GM18951 (cell line): ENCODE measurements at regions not wholly inside any gene's neighbourhood (a gene's known extent, or its start where the extent isn't known, plus 50 kb on each side); places are given as distances from the start of the nearest gene placed in this dataset.

Experiments used
- POLR2A ChIP-seq: IDR thresholded peaks from 4 replicates; pipeline ENCODE4 v1.6.1; 2011; ENCODE audit warnings: mild to moderate bottlenecking; ENCODE audit not compliant: insufficient read length, insufficient read depth; ENCODE audit errors: extremely low read depth
- in situ Hi-C: fragments of 300-500 bp; cut with MboI; formaldehyde crosslinking; loops from one replicate; pipeline ENCODE4 v1.12.0; 2022; ENCODE audit warnings: low sequenced_read_pairs, mixed read lengths, inconsistent platforms; ENCODE audit not compliant: unreplicated experiment

DNA sequence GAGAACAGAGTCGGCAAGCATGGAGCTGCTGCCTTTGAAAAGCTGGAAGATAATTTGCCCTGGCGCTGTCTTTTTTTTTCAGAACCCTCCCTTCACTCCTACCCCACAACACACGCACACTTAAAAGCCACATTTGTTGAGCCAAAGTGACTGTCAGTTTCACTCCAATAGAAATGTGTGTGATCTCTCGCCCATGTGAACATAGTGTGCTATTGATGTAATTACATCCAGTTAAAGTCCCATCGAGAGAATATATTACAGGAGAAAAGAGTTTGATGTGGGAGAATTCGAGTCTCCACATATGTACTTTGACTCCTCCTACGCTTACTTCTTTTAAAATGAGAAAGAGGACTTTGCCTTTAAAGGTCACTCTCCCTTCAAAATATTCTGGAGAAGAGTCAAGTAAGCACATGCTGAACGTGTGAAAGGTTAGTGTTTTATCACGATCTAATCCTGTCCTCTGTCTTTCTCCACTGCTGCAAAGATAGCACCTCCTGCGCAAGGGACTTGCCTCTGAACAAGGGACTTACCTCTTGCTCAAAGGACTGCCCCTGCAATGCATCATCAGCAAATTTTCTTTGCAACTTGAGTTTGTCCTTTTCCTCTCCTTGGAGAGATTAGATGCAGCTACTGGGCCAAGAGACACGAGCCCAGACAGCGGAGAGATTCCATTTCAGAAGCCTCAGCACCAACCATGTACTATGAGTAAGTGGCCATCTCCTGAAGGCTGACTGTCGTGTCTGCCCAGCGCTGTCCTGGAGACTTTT is 613.9 kb downstream of the PTPRU start:
- TF ChIP-seq POLR2A = no peak
- in situ Hi-C loops = no loop called here

DNA sequence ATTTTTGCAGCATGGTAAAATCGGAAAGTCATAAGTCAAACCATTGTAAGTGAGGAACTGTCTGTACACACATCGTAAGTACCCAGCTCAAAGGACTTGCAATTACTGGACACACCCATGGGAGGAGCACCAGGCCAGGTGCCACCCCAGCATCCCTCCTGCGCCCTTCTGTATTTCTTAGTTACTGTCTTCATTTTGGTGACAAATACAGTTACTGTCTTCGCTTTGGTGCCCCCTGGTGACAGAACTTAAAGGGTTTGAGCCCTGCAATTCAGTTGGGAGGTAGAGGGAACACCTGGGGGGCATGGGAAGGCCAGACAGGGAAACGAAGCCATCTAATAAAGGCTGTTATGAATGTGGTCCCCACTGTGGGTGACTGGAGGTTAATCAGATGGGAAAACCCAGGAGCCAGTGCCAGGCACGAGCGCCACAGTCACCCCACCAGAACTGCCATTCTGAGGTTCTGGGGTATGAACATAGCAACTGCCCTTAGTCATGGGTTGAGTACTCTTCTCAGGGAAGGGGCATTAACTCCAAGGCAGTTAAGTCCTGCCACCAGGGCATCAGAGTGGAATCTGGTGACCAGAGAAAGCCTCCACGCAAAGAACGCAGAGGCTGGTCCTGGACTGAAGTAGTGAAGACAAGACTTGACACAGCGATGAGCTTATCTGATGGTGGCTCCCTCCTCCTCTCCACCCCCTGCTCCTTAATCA is 612.9 kb downstream of the PTPRU start:
- TF ChIP-seq POLR2A = no peak
- in situ Hi-C loops = no loop called here

DNA sequence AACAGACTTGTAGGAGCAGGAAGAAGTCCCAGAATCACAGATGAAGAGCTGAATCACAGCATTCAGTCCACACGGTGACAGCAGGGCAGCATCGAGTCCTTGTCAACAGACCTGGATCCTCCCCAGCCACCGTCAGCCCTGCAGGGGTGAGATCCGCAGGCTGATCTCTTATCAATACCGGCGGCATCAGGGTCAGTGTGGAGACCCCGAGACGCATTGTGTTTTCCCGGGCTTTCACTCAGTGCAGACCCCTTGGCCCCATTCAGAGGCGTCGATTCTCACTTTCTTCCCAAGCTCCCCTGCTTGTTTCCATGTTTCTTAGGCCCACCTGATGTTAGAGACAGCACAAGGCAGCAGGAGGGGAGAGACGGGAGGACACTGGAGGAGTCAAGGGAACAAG is 609.6 kb downstream of the PTPRU start:
- no peak for TF ChIP-seq POLR2A
- in situ Hi-C loops = no loop called here

DNA sequence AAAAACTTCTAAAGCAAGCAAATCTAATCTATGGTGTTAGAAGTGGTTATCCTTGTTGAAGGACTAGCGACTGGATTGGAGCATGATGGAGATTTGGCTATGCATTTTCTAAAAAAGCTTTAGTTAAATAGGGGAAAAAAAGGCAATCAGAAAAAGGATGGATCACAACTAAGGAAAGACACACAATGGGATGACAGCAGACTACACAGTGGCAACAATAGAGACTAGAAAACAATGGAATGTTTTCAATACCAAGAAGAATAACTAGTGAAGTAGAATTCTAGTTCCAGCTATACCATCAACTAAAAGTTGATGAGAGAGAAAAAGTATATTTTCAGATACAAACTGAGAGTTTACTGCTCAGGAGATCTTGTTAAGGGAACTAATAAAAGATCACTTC is 605.8 kb downstream of the PTPRU start:
- TF ChIP-seq POLR2A = no peak
- in situ Hi-C loops = no loop called here

DNA sequence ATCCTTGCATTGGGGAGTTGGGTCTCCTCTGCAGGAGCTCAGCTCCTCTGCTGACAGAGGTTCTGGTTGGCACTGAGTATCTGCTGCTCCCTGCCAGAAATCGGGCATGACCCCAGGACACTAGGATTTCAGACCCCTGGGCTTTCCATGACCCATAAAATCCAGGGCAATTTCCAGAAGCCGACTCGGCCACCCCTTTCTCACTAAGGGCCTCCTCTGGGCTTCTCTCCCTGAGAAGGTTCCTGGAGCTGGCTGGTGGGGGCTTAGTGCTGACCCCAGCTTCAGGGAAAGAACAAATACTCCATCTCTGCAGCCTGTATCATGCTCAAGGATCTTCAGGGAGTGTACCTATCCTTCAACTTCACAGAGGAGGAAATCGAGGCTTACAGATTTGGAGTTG is 603.4 kb downstream of the PTPRU start:
- no peak for TF ChIP-seq POLR2A
- in situ Hi-C loops = no loop called here

DNA sequence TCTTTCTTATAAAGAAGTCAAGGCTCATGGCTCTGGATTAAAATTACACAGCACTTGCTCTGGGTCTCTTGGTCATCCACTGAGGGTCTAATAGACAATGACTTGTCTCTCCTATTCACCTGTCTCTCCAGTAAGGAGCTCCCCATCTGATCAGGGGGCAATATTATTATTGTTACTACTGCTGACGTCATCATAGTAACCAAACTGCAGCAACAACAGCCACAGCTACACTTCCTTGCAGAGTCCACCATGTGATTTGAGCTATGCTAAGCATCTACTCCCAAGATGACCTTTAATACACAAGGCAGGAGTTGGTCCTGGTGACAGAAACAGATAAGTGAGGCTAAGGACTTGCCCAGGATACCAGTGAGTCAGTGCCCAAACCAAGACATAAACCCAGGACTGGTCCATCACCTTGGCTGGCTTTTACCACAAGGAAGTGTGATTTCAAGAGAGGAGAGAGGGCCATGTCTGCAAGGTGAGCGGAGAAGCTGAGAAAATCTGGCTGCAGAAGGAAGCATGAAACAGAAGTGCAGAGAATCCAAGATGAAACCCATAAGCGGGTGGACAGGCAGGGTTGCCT is 602.5 kb downstream of the PTPRU start:
- in situ Hi-C loops = no loop called here
- TF ChIP-seq POLR2A = no peak

DNA sequence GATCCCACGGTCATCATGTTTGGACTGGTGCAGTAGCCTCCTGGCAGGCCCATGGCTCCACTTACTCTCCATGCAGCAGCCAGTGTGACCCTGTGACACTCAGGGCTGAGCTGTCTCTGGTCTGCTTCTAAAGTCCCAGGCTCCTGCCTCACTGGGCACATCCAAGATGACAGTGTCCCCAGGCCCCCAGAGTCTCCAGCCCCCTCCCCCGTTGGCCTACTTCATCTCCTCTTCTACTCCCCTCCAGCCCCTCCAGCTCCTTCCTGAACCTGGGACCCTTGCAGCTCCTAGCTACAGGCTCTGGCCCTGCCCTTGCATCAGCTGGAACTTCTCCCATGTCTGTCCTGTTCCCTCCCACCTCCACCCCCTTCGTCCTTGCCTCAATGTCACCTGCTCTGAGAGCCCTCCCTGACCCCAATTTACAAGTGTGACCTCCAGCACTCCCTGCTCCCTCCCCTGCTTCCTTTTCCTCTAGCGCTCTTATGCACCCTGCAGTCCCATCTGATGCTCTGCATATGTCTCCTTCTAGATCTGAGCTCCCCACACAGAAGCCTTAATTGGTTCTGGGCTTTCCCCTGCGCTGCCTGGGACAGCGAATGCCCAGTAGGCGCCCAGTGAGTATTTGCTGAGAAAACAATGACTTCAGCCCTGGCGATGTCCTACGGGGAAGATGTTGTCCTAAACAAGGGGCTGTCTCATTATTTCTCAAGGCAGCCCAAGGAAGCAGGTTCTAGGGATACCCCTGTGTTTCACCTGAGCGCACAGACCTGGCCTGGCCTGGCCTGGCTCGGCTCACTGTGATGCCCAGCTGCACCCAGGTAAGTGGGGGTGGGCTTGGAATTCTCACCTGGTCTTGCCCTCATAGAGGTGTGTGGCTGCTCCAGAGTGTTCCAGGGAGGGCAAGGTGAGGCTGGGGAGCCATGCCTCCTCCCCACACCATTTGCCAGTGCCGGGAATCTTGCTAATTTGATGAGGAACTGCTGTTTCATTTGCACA is 600.6 kb downstream of the PTPRU start:
- in situ Hi-C loops = no loop called here

DNA sequence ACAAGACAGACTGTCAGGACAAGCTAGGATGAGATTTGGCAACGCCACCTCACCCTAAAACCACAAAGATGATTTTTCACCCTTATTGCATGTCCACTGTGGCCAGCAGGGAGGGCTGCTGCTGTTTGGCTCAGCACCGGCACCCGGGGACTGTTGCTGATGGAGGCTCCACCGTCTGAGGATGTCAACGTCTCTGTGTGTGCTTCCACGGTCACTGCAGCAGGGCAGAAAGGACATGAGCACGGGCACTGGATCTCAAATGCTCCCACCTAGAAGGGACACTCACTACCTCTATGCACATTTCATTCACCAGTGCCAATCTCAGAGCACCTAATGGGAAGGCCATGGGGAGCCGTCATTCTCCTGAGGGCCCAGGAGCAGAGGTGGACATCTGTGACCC is 599.6 kb downstream of the PTPRU start:
- in situ Hi-C loops = no loop called here
- TF ChIP-seq POLR2A = no peak

More for the DNA sequence above, 600.6 kb downstream of the PTPRU start:
- no peak for TF ChIP-seq POLR2A

DNA sequence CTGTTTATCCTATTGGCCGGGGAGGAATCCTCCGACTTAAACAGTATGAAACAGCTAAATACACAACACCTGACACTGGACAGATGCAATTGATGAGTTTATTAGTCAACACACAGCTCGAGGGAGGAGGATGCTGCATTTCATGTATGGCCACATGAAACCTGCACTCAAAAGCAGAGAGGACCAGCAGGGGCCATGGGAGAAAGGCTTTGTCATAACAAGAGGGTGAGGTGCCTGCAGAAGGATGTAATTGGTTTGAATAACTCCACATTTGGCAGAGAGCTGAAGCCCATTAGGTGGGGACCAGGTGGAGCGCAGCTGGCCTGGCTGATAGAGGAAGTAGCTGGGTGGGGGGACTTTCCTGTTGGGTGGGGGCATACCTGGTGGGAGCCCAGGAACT is 599.1 kb downstream of the PTPRU start:
- TF ChIP-seq POLR2A = no peak
- in situ Hi-C loops = no loop called here

DNA sequence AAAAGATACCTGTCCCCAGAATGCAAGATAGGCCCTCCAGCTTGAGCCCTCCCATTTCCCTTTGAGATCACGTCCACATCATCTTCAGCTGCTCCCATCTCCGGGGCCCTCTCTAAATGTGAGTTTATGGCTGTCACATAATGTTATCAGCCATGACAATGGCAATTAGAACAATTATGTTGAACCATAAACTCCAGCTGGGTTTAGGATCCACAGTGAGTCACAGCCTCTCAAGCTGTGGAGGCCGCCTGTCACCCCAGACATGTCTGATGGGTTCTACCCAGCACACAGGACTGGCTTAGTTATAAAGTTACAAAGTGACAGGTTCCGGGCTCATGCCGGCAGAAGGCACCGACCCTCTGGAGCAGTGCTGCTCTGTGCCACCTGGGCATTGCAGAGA is 597.3 kb downstream of the PTPRU start:
- TF ChIP-seq POLR2A = no peak
- in situ Hi-C loops = no loop called here

DNA sequence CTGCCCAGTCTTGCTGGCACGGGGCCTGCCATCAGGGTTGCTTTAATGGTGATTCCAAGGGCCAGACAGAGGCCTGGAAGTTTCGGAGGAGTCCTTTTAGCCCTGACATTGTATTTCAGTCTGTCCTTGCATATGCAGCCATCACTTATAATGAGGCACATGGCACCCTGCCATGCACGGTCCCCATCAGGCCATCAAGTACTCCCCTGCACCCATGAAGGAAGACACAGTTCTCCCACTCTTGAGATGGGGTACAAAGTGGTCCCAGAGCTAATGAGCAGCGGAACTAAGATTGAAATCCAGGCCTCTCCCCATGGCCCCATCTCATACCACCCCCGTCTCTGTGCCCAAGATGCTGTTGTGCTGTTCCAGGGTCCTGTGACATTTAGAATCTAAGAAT is 596.6 kb downstream of the PTPRU start:
- no peak for TF ChIP-seq POLR2A
- in situ Hi-C loops = no loop called here

DNA sequence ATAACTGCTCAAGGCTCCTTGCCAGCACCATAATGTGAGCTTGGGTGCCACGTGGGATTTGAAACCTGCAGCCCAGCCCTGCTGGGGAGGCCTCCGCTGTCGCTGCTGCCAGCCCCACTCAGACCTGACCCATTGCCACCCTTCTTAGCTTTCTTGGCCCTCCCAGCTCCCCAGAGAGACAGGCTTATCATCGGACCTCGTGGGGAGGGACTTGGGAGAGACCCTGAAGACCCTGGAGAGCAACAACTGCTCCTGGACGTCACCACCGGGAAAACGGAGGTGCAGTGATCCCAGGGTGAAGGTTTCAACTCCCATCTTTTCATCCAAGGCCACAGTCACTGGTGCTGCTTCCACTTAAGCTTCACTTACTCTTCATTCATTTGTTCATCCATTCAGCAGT is 596.1 kb downstream of the PTPRU start:
- in situ Hi-C loops = no loop called here
- TF ChIP-seq POLR2A = no peak

DNA sequence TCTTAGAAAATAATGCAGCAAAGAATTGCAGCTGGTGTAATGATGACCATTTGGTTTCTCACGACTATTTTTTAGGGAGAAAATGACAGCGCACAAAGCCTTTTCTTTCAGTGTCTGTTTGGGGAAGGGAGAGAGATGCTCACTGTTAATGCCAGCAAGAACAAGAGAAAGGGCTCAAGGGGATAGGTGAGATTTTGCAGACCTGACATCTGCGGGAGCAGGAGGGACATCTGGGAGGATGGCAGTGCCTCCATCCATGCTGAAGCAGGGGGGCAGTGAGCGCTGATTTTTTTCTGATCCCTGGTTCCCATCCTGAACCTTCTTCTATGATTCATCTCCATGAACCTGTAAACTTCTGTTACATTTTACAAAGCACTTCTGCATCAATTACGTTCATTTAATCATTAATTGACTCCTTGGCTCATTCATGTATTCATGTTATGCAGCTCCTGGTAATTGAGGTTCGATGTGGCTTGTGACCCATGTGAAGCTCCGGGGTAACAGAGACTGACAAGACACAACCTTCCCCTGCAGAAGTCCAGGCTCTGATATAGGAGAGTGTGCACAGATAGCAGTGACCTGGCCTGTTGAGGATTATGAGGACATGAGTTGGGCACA is 595.3 kb downstream of the PTPRU start:
- in situ Hi-C loops = no loop called here
- TF ChIP-seq POLR2A = no peak

DNA sequence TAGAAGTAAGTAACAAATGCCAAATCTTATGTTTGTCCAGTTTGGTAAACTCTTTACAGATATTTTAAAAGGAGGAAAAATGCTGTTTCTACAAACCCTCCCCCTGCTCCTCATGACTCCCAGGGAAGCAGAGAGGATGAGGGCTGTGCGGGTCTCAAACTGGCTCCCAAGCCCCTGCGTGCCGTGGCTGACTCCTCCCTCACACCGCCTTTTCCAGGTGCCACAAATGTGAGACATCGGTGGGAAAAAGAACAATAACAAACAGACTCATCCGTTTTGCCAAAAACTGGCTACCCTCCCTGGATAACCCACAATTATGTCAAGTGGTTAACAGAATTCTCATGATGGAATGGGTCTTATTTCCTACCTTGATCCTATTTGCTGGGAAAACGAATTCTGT is 594.6 kb downstream of the PTPRU start:
- TF ChIP-seq POLR2A = no peak
- in situ Hi-C loops = no loop called here
